Endothelial cell of umbilical vein (primary cell): ENCODE measurements at regions not wholly inside any gene's neighbourhood (a gene's known extent, or its start where the extent isn't known, plus 50 kb on each side); places are given as distances from the start of the nearest gene placed in this dataset.

Source experiments
- BruUV-seq: library from RNA; stranded (reverse); fragments of 400-500 nt; replicated peaks from 2 replicates; lab custom pipeline; 2021; lab: Mats Ljungman, UMichigan
- CTCF ChIA-PET: fragments of 300-600, 350-600 bp; sonication (Branson Sonifier 250); formaldehyde crosslinking; loops from one replicate; lab custom pipeline; 2021; ENCODE audit warnings: antibody characterized with exemption, inconsistent platforms; lab: Charles Lee
- POLR2A ChIA-PET: fragments of 300-600, 350-600 bp; sonication (Branson Sonifier 250); formaldehyde crosslinking; loops from one replicate; lab custom pipeline; 2021; ENCODE audit warnings: antibody characterized with exemption, inconsistent platforms; lab: Charles Lee
- DNase-seq: peaks from one replicate; pipeline ENCODE4 v3.0.0-alpha.2; 2011; ENCODE audit warnings: low read depth, low spot score
- FAIRE-seq: peaks from 2 replicates; lab custom pipeline; 2011; peaks lifted over from hg19 to GRCh38; lab: Jason Lieb, UNC
- H2AFZ ChIP-seq: 2 replicates; pipeline ENCODE4 v1.6.0; 2012; ENCODE audit warnings: low read depth, low read length, control low read depth, inconsistent platforms
- H3K27ac ChIP-seq: 2 replicates; pipeline ENCODE4 v1.5.1; 2011; ENCODE audit warnings: low read depth, mild to moderate bottlenecking, control low read depth, low read length, moderate library complexity; ENCODE audit not compliant: insufficient read depth
- H3K27me3 ChIP-seq, 2 experiments: 2 replicates each; pipeline versions ENCODE4 v1.6.0 to v1.6.1; 2011; ENCODE audit warnings: low read length in 2 of 2, mixed read lengths in 1 of 2; ENCODE audit not compliant: control insufficient read depth in 2 of 2, insufficient read depth in 2 of 2
- H3K36me3 ChIP-seq, 2 experiments: 2 replicates in 1 of 2; 3 replicates in 1 of 2; pipeline ENCODE4 v1.5.1; 2011; ENCODE audit warnings: low read length in 2 of 2, mild to moderate bottlenecking in 1 of 2, moderate library complexity in 1 of 2; ENCODE audit not compliant: control insufficient read depth in 2 of 2, insufficient read depth in 2 of 2; ENCODE audit errors: extremely low read depth in 1 of 2
- H3K4me1 ChIP-seq: 3 replicates; pipeline ENCODE4 v1.5.1; 2011; ENCODE audit warnings: mild to moderate bottlenecking, low read length; ENCODE audit not compliant: control insufficient read depth, insufficient read depth; ENCODE audit errors: extremely low read depth
- H3K4me2 ChIP-seq: 2 replicates; pipeline ENCODE4 v1.6.1; 2011; ENCODE audit warnings: low read length, control low read depth, mixed read lengths; ENCODE audit not compliant: insufficient read depth
- H3K4me3 ChIP-seq, 3 experiments: fragments of 200-600 bp in 1 of 3; sonication (generic), shearing (Covaris generic) in 1 of 3; replicated peaks in 1 of 3; 2 replicates each; pipeline ENCODE4 v1.5.1; 2011 to 2016; ENCODE audit warnings: control low read depth in 3 of 3, low read length in 3 of 3, mild to moderate bottlenecking in 2 of 3, inconsistent platforms in 1 of 3, low read depth in 1 of 3, moderate library complexity in 1 of 3; ENCODE audit not compliant: insufficient read depth in 1 of 3
- H3K79me2 ChIP-seq: 2 replicates; pipeline ENCODE4 v1.6.0; 2012; ENCODE audit warnings: low read length, inconsistent platforms; ENCODE audit not compliant: control insufficient read depth, insufficient read depth
- H3K9ac ChIP-seq: replicated peaks from 2 replicates; pipeline ENCODE3; 2011; ENCODE audit warnings: low read length, control low read depth; ENCODE audit not compliant: insufficient read depth; ENCODE audit errors: extremely low read depth
- H3K9me1 ChIP-seq: replicated peaks from 3 replicates; pipeline ENCODE4 v1.6.0; 2011; ENCODE audit warnings: mild to moderate bottlenecking, low read length; ENCODE audit not compliant: control insufficient read depth, insufficient read depth; ENCODE audit errors: extremely low read depth
- H3K9me3 ChIP-seq: replicated peaks from 2 replicates; pipeline ENCODE4 v1.5.1; 2012; ENCODE audit warnings: low read length, inconsistent platforms; ENCODE audit not compliant: control insufficient read depth, insufficient read depth
- H4K20me1 ChIP-seq: replicated peaks from 2 replicates; pipeline ENCODE3; 2011; ENCODE audit warnings: mild to moderate bottlenecking, low read length; ENCODE audit not compliant: control insufficient read depth, insufficient read depth; ENCODE audit errors: extremely low read depth
- CTCF ChIP-seq, 2 donors: IDR thresholded peaks; 1 replicate in 1 of 2; 2 replicates in 1 of 2; pipeline ENCODE4 v1.5.1; 2011; ENCODE audit warnings: low read length in 2 of 2, mild to moderate bottlenecking in 2 of 2, moderate library complexity in 2 of 2, control low read depth in 1 of 2, inconsistent platforms in 1 of 2, low read depth in 1 of 2; ENCODE audit not compliant: insufficient read depth in 1 of 2; ENCODE audit errors: extremely low read depth in 1 of 2
- EZH2 ChIP-seq: IDR thresholded peaks from 2 replicates; pipeline ENCODE4 v1.6.1; 2012; ENCODE audit warnings: borderline replicate concordance, low read depth, mild to moderate bottlenecking, moderate library complexity, low read length, inconsistent platforms; ENCODE audit not compliant: severe bottlenecking
- GATA2 ChIP-seq: IDR thresholded peaks from 2 replicates; pipeline ENCODE4 v1.7.0; 2011; ENCODE audit warnings: low read depth, mild to moderate bottlenecking, moderate library complexity, mixed read lengths, low read length; ENCODE audit not compliant: insufficient read length, insufficient read depth
- MAX ChIP-seq: IDR thresholded peaks from 2 replicates; pipeline ENCODE4 v1.6.1; 2011; ENCODE audit not compliant: insufficient read depth, insufficient read length
- POLR2A ChIP-seq: IDR thresholded peaks from 2 replicates; pipeline ENCODE4 v1.6.1; 2012; ENCODE audit warnings: low read depth, mild to moderate bottlenecking, control low read depth, low read length
- POLR2AphosphoS5 ChIP-seq: IDR thresholded peaks from 2 replicates; pipeline ENCODE4 v1.6.1; 2012; ENCODE audit warnings: low read depth, mild to moderate bottlenecking, control low read depth, low read length, moderate library complexity; ENCODE audit not compliant: insufficient read depth
- dilution Hi-C: fragments of 300-500 bp; cut with MboI; formaldehyde crosslinking; loops from one replicate; pipeline ENCODE4 v1.15.0; 2019; ENCODE audit warnings: low sequenced_read_pairs; ENCODE audit not compliant: extremely low pct_ligation_motif_present
- intact Hi-C: fragments of 100-400 bp; cut with micrococcal nuclease; formaldehyde crosslinking; loops from one replicate; pipeline ENCODE4 v1.10.0; 2022

- FAIRE-seq (peak; percentile 68), DNase-seq (peak; percentile 76)
- Histone ChIP-seq H3K27ac (no peak overlapping the region), H3K36me3 (no peaks in the 10 kb centered on the region), H3K27me3 (no peaks in the 10 kb centered on the region), H3K9me1 (no peaks in the 10 kb centered on the region), H3K9ac (peak overlapping the region; percentile 29), H3K4me1 (peaks cover 5% of the 10 kb centered on the region), H4K20me1 (no peaks in the 10 kb centered on the region), H3K4me3 (peak overlapping the region in 2 of 3 experiments; percentile 3 to 46), H2AFZ (peak overlapping the region; percentile 82), H3K4me2 (peak overlapping the region; percentile 72), H3K9me3 (no peaks in the 10 kb centered on the region), H3K79me2 (no peaks in the 10 kb centered on the region)
- TF ChIP-seq MAX (no peak), POLR2A (no peak), EZH2 (no peak), CTCF (IDR thresholded peaks at IDR 0.05; ENCODE audit: extremely low read depth in 1 of 2, insufficient read depth in 1 of 2, low read depth in 1 of 2, low read length in 2 of 2) (peak; percentile 88 to 91), POLR2AphosphoS5 (no peak), GATA2 (no peak)
- CTCF ChIA-PET, result interaction anchor here (0.5 to 2.8 kb wide), 16 partner anchors 10 to 1308 kb away, joined by 3 to 28 read pairs (median 5); no protein-coding TSS in a partner anchor
- no TSS peak for BruUV-seq
- POLR2A ChIA-PET, result no interaction called here
- dilution Hi-C loops (no loop called here), intact Hi-C loops (loop anchor here (2.0 kb wide), 2 partner anchors 36 to 92 kb away; no protein-coding TSS in a partner anchor)
Measured at GRCh38 chr22:49632199-49633009, 195.3 kb downstream of the BRD1 start.
